SK-N-SH (cell line): ENCODE measurements at regions not wholly inside any gene's neighbourhood (a gene's known extent, or its start where the extent isn't known, plus 50 kb on each side); places are given as distances from the start of the nearest gene placed in this dataset.

Experiments
- CTCF ChIA-PET: fragments of 300-600, 350-600 bp; formaldehyde crosslinking; extraction: SDS; loops from one replicate; lab custom pipeline; 2021; lab: Yijun Ruan, JAX
- POLR2A ChIA-PET: fragments of 350-600 bp; sonication (Branson Sonifier 250); formaldehyde crosslinking; extraction: SDS; loops from one replicate; lab custom pipeline; 2020; ENCODE audit warnings: antibody characterized with exemption, inconsistent platforms; lab: Yijun Ruan, JAX
- DNase-seq: peaks from one replicate; pipeline ENCODE4 v3.0.0; 2012
- H2AFZ ChIP-seq: fragments of 200-600 bp; sonication (generic); 2 replicates; pipeline ENCODE4 v1.8.1; 2016; ENCODE audit warnings: antibody characterized with exemption, mild to moderate bottlenecking, low read depth
- H3F3A ChIP-seq: fragments of 200-600 bp; sonication (generic); replicated peaks from 2 replicates; pipeline ENCODE3; 2016; ENCODE audit warnings: antibody characterized with exemption, mild to moderate bottlenecking; ENCODE audit not compliant: insufficient read depth
- H3K27ac ChIP-seq, 2 experiments: fragments of 200-500 bp in 1 of 2; fragments of 200-600 bp in 1 of 2; sonication (Bioruptor generic) in 1 of 2; sonication (generic), shearing (Covaris generic) in 1 of 2; 2 replicates each; pipeline versions ENCODE4 v1.5.1 to v1.6.1; 2014 to 2016; ENCODE audit warnings: low read depth in 2 of 2, inconsistent platforms in 1 of 2, low read length in 1 of 2, mild to moderate bottlenecking in 1 of 2, mixed read lengths in 1 of 2
- H3K27me3 ChIP-seq: fragments of 200-600 bp; sonication (generic), shearing (Covaris generic); 2 replicates; pipeline ENCODE4 v1.6.1; 2016; ENCODE audit warnings: mixed run types; ENCODE audit not compliant: insufficient read depth
- H3K36me3 ChIP-seq, 2 experiments: fragments of 200-500 bp in 1 of 2; fragments of 200-600 bp in 1 of 2; sonication (Bioruptor generic) in 1 of 2; sonication (generic) in 1 of 2; replicated peaks in 1 of 2; 2 replicates each; pipeline versions ENCODE3 to v1.5.1; 2014 to 2016; ENCODE audit warnings: low read length in 1 of 2, mild to moderate bottlenecking in 1 of 2; ENCODE audit not compliant: insufficient read depth in 2 of 2, control insufficient read depth in 1 of 2
- H3K4me1 ChIP-seq, 2 experiments: fragments of 200-500 bp in 1 of 2; fragments of 200-600 bp in 1 of 2; sonication (Bioruptor generic) in 1 of 2; sonication (generic), shearing (Covaris generic) in 1 of 2; 2 replicates each; pipeline versions ENCODE4 v1.5.1 to v1.6.1; 2014 to 2016; ENCODE audit warnings: low read depth in 1 of 2, low read length in 1 of 2, mixed run types in 1 of 2; ENCODE audit not compliant: insufficient read depth in 2 of 2, control insufficient read depth in 1 of 2
- H3K4me2 ChIP-seq: fragments of 200-600 bp; sonication (generic), shearing (Covaris generic); 2 replicates; pipeline ENCODE4 v1.6.1; 2017; ENCODE audit warnings: mixed run types
- H3K4me3 ChIP-seq, 2 experiments: fragments of 200-500 bp in 1 of 2; fragments of 200-600 bp in 1 of 2; sonication (Bioruptor generic) in 1 of 2; sonication (generic), shearing (Covaris generic) in 1 of 2; 2 replicates each; pipeline versions ENCODE4 v1.5.1 to v1.8.1; 2014 to 2016; ENCODE audit warnings: low read depth in 2 of 2, inconsistent platforms in 1 of 2, low read length in 1 of 2, mild to moderate bottlenecking in 1 of 2, mixed read lengths in 1 of 2, moderate library complexity in 1 of 2
- H3K79me2 ChIP-seq: fragments of 200-600 bp; sonication (generic); 2 replicates; pipeline ENCODE4 v1.8.1; 2017; ENCODE audit warnings: mild to moderate bottlenecking; ENCODE audit not compliant: insufficient read depth
- H3K9ac ChIP-seq: fragments of 200-600 bp; sonication (generic); 2 replicates; pipeline ENCODE4 v1.6.1; 2017; ENCODE audit warnings: mixed run types
- H3K9me2 ChIP-seq: fragments of 200-600 bp; sonication (generic); 2 replicates; pipeline ENCODE4 v1.6.1; 2017; ENCODE audit warnings: mixed run types
- H3K9me3 ChIP-seq: fragments of 200-600 bp; sonication (generic); 2 replicates; pipeline ENCODE4 v1.6.1; 2017; ENCODE audit warnings: mixed run types, mild to moderate bottlenecking, moderate library complexity
- H4K20me1 ChIP-seq: fragments of 200-600 bp; sonication (generic); 2 replicates; pipeline ENCODE4 v1.6.1; 2017; ENCODE audit warnings: mild to moderate bottlenecking, mixed run types; ENCODE audit not compliant: insufficient read depth
- EP300 ChIP-seq, 2 experiments: IDR thresholded peaks; 2 replicates each; pipeline versions ENCODE4 v1.4.0 to v1.6.1; 2012; ENCODE audit warnings: borderline replicate concordance in 1 of 2, low read depth in 1 of 2, low read length in 1 of 2
- EZH2phosphoT487 ChIP-seq: fragments of 200-600 bp; sonication (generic); IDR thresholded peaks from 2 replicates; pipeline ENCODE4 v1.6.1; 2017; ENCODE audit warnings: low read depth, mixed run types, mild to moderate bottlenecking, antibody characterized with exemption, moderate library complexity, borderline replicate concordance
- MAX ChIP-seq: IDR thresholded peaks from 2 replicates; pipeline ENCODE4 v1.4.0; 2012; ENCODE audit warnings: low read depth
- MXI1 ChIP-seq: IDR thresholded peaks from 2 replicates; pipeline ENCODE4 v1.6.1; 2012; ENCODE audit warnings: mild to moderate bottlenecking, low read depth, low read length, improper control_type of control experiment
- NFIC ChIP-seq: IDR thresholded peaks from 2 replicates; pipeline ENCODE4 v1.4.0; 2012; ENCODE audit warnings: borderline replicate concordance
- POLR2AphosphoS5 ChIP-seq: IDR thresholded peaks from 2 replicates; pipeline ENCODE4 v1.6.1; 2012; ENCODE audit warnings: low read depth, low read length
- TCF12 ChIP-seq: IDR thresholded peaks from 2 replicates; pipeline ENCODE4 v1.4.0; 2012
- USF1 ChIP-seq: IDR thresholded peaks from 2 replicates; pipeline ENCODE4 v1.4.0; 2012; ENCODE audit warnings: low read depth, borderline replicate concordance
- USF2 ChIP-seq: fragments of 150-350 bp; IDR thresholded peaks from 2 replicates; pipeline ENCODE4 v1.6.1; 2017; ENCODE audit warnings: antibody characterized with exemption, low read length, low read depth, borderline replicate concordance
- ZBTB33 ChIP-seq: IDR thresholded peaks from 2 replicates; pipeline ENCODE4 v1.4.0; 2012; ENCODE audit warnings: low read depth, borderline replicate concordance
- WGBS: methylation state at CpG from one replicate; pipeline ENCODE4 v1.1.6; 2017; ENCODE audit warnings: low lambda C conversion rate; 5-methylcytosine and 5-hydroxymethylcytosine counted together

- Histone ChIP-seq H3K9ac (no peak overlapping the region), H3F3A (no peaks in the 10 kb centered on the region), H3K9me3 (no peaks in the 10 kb centered on the region), H3K9me2 (no peaks in the 10 kb centered on the region), H3K36me3 (no peaks in the 10 kb centered on the region), H3K4me1 (peaks cover 0 to 8% of the 10 kb centered on the region in 2 experiments; a peak in 1 of 4 replicates), H2AFZ (no peak overlapping the region), H3K4me3 (no peak overlapping the region), H4K20me1 (no peaks in the 10 kb centered on the region), H3K79me2 (no peaks in the 10 kb centered on the region), H3K27ac (no peak overlapping the region), H3K27me3 (no peaks in the 10 kb centered on the region), H3K4me2 (peak overlapping the region; percentile 40; the same call in 1 of the 2 replicates)
- peak; percentile 74 for DNase-seq
- TF ChIP-seq USF2, result peak; percentile 39; the same call in 1 of the 2 replicates
- TF ChIP-seq NFIC, result 0 out of 2 replicates have a peak, but pooled peaks have one; percentile 12
- no peak for TF ChIP-seq POLR2AphosphoS5
- no peak for TF ChIP-seq ZBTB33
- TF ChIP-seq MXI1, result peak; percentile 75; the same call in 1 of the 2 replicates
- peak; percentile 46; the same call in 1 of the 2 replicates for TF ChIP-seq USF1
- no peak for TF ChIP-seq TCF12
- 0 out of 2 replicates have a peak, but pooled peaks have one; percentile 31 for TF ChIP-seq MAX
- no peak for TF ChIP-seq EZH2phosphoT487
- peak in 1 of 2 experiments; percentile 48; a peak in 1 of 4 replicates for TF ChIP-seq EP300 (IDR thresholded peaks at IDR 0.05; ENCODE audit: borderline replicate concordance in 1 of 2, low read depth in 1 of 2, low read length in 1 of 2)
- ChIA-PET CTCF (interaction anchor here (0.7 to 1.5 kb wide), 4 partner anchors 16 to 264 kb away, joined by 3 to 5 read pairs (median 3); partner anchors contain the start of gene RBFOX3), POLR2A (no interaction called here)
- WGBS, result 27% methylated on average over 22 of the region's 22 CpGs
Measured at GRCh38 chr17:79664930-79665737, 54.3 kb upstream of the RBFOX3 start.
